AG04449 (cell line): ENCODE measurements at regions not wholly inside any gene's neighbourhood (a gene's known extent, or its start where the extent isn't known, plus 50 kb on each side); places are given as distances from the start of the nearest gene placed in this dataset.
"Not testable (repeated sequence)": the region's sequence is repeated elsewhere in the genome, so short reads cannot be mapped to it uniquely, and the experiment has no call there.

ENCODE experiments used
- CTCF ChIA-PET: fragments of 350-600 bp; formaldehyde crosslinking; extraction: SDS; loops from one replicate; lab custom pipeline; 2021; ENCODE audit warnings: antibody characterized with exemption; lab: Yijun Ruan, JAX
- POLR2A ChIA-PET: fragments of 400-600, 350-600 bp; formaldehyde crosslinking; extraction: SDS; loops from one replicate; lab custom pipeline; 2020; ENCODE audit warnings: antibody characterized with exemption, inconsistent platforms; lab: Yijun Ruan, JAX
- DNase-seq: peaks from one replicate; pipeline ENCODE4 v3.0.0-alpha.2; 2010; ENCODE audit warnings: low read depth, low spot score
- H3K4me3 ChIP-seq: 2 replicates; pipeline ENCODE4 v1.5.1; 2011; ENCODE audit warnings: low read depth, mild to moderate bottlenecking, control low read depth, low read length
- CTCF ChIP-seq: IDR thresholded peaks from one replicate; pipeline ENCODE4 v1.5.1; 2011; ENCODE audit warnings: mild to moderate bottlenecking, moderate library complexity, low read length, control low read depth, inconsistent platforms; ENCODE audit not compliant: insufficient read depth; ENCODE audit errors: missing control alignments

DNA sequence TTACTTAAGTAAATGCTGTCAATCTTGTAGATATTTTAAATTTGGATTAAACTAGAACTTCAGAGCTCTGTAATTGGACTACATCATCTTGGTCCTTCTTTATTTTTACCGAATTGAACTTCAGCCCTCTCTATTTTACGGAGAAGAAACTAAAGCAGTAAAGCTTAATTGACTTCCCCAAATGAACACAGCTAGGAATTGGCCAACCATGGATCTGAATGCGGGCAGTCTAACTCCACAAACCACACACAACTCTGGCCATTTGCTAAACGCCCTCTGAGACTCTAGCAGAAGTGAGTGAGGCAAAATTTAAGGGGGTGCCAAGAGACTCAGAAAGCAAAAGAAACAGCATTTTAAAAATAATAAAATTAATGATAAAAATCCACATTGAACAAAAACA lies 86.3 kb upstream of the KCTD1 start:
- ChIA-PET POLR2A (interaction anchor here (0.5 kb wide), 1 partner anchor 227 kb away, joined by 3 read pairs; no protein-coding TSS in a partner anchor), CTCF (interaction anchor here (1.0 to 1.3 kb wide), 2 partner anchors 251 to 252 kb away, joined by 4 read pairs; no protein-coding TSS in a partner anchor)
- H3K4me3 ChIP-seq: no peak overlapping the region
- no peak for TF ChIP-seq CTCF
- no peak for DNase-seq

GRCh38 chr18:26631135-26631534 lies 82.8 kb upstream of the KCTD1 start:
- ChIA-PET CTCF (interaction anchor here (1.0 kb wide), 1 partner anchor 18 kb away, joined by 3 read pairs; no protein-coding TSS in a partner anchor), POLR2A (no interaction called here)
- H3K4me3 ChIP-seq: no peak overlapping the region
- TF ChIP-seq CTCF: no peak
- no peak for DNase-seq

GRCh38 chr18:26630596-26630995 lies 82.2 kb upstream of the KCTD1 start:
- H3K4me3 ChIP-seq: no peak overlapping the region
- no peak for DNase-seq
- ChIA-PET POLR2A (no interaction called here), CTCF (interaction anchor here (1.0 kb wide), 1 partner anchor 18 kb away, joined by 3 read pairs; no protein-coding TSS in a partner anchor)
- no peak for TF ChIP-seq CTCF

DNA sequence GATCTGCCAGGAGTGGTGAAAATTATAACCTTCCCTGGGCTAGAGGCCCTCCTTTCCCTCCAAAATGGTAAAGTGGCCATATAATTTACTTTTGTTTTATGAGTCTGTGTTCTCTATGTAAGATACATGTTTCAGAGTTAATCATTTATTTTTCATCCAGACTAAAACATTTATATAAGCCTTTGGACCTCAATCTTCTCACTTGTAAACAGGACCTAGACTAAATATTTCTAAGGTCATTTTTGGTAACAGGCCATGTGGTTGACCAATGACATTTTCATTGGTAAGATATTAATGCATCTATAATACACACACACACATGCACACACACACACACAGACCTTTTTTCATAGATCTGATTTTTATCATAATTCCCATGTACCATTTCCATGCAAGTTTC lies 79.7 kb upstream of the KCTD1 start:
- TF ChIP-seq CTCF: no peak
- CTCF ChIA-PET: no interaction called here
- DNase-seq: no peak
- no peak overlapping the region for H3K4me3 ChIP-seq
- POLR2A ChIA-PET: no interaction called here

DNA sequence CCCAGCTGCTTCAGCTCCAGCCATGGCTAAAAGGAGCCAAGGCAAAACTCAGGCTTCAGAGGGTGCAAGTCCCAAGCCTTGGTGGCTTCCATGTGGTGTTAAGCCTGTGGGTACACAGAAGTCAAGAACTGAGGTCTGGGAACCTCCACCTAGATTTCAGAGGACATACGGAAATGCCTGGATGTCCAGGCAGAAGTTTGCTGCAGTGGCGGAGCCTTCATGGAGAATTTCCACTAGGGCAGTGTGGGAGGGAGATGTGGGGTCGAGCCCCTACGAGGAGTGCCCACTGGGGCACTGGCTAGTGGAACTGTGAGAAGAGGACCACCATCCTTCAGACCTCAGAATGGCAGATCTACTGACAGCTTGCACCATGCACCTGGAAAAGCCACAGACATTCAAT lies 76.1 kb upstream of the KCTD1 start:
- CTCF ChIA-PET: no interaction called here
- POLR2A ChIA-PET: no interaction called here
- H3K4me3 ChIP-seq: no peak overlapping the region
- TF ChIP-seq CTCF: no peak
- no peak for DNase-seq

DNA sequence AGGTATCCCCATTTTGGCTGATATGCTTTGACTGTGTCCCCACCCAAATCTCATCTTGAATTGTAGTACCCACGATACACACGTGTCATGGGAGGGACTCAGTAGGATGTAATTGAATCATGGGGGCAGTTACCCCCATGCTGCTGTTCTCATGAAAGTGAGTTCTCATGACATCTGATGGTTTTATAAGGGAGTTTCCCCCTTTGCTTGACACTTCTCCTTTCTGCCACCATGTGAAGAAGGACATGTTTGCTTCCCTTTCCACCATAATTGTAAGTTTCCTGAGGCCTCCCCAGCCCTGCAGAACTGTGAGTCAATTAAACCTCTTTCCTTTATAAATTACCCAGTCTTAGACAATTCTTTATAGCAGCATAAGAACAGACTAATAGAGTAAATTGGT lies 75.0 kb upstream of the KCTD1 start:
- CTCF ChIA-PET, H3K4me3 ChIP-seq, DNase-seq, POLR2A ChIA-PET: not testable (repeated sequence)
